ENCODE measurements at regions not wholly inside any gene's neighbourhood (a gene's known extent, or its start where the extent isn't known, plus 50 kb on each side); places are given as distances from the start of the nearest gene placed in this dataset.

DNA sequence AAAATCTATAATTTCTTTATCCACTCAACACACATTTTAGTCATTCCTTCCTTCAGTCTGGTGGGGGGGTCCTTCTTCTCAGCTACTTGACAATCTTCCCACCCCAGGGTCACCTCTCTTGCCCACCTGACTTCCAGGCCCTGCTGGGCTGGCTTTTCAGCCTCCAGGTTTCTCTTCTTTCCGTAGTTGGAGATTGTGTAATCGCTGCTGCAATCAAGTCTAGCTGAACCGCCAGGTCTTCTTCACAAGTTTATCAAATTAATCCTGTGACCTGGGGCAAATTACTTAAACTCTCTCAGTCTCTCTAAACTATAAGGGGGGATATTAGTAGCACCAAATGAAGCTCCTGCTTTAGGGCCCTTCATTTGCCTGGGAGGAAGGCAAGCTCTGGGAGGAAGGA lies 102.9 kb upstream of the TNIP3 start (continued):
- TF ChIP-seq RCOR1 (IDR thresholded peaks at IDR 0.05; ENCODE audit: low read depth, low read length) = no peak
- no peak for TF ChIP-seq CEBPB (IDR thresholded peaks at IDR 0.05)
- no peak for TF ChIP-seq HEYL (CRISPR knock-in tag; IDR thresholded peaks at IDR 0.05)
- TF ChIP-seq POLR2AphosphoS2 (conservative IDR thresholded peaks at IDR 0.05; ENCODE audit: low read length) = no peak
- no peak for TF ChIP-seq TP53 (CRISPR knock-in tag; IDR thresholded peaks at IDR 0.05)
- TF ChIP-seq RARB (CRISPR knock-in tag; IDR thresholded peaks at IDR 0.05) = no peak

DNA sequence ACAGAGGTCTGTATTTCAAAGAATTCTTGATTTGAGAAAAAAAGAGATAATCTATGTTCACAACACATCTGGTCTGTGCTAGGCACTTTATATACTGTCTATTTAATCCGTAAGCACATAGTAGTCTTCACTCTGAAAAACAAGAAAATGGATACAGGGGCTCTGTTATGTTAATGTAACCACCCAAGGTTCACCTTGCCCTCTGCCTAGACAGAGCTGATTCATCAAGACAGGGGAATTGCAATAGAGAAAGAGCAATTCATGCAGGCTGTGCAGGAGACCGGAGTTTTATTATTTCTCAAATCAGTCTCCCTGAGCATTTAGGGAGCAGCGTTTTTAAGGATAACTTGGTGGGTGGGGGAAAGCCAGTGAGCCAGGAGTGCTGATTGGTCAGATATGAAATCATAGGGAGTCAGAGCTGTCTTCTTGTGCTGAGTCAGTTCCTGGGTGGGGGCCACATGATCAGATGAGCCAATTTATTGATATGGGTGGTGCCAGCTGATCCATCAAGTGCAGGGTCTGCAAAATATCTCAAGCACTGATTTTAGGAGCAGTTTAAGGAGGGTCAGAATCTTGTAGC lies 92.9 kb upstream of the TNIP3 start:
- Histone ChIP-seq H3K4me2 (no peak overlapping the region), H3K9me3 (no peaks in the 10 kb centered on the region), H3K4me1 (no peaks in the 10 kb centered on the region; the same call in 2 of the 3 replicates), H3K27ac (no peak overlapping the region), H3K4me3 (no peak overlapping the region)
- ChIA-PET POLR2A (no interaction called here), CTCF (interaction anchor here (0.5 kb wide), 1 partner anchor 36 kb away, joined by 4 read pairs; no protein-coding TSS in a partner anchor)
- DNase-seq (ENCODE audit: low read depth in 1 of 2, low spot score in 1 of 2) (no peak), ATAC-seq (no peak), FAIRE-seq (no peak)
- WGBS (ENCODE audit: missing lambda C conversion rate) = 51% methylated on average over 3 of the region's 3 CpGs
- TF ChIP-seq PHF8 (IDR thresholded peaks at IDR 0.05; ENCODE audit: borderline replicate concordance, low read depth) (no peak), RNF2 (IDR thresholded peaks at IDR 0.05; ENCODE audit: borderline replicate concordance, low read depth) (no peak), HOXB13 (CRISPR knock-in tag; IDR thresholded peaks at IDR 0.05; ENCODE audit: low read depth) (no peak), HOXA7 (CRISPR knock-in tag; IDR thresholded peaks at IDR 0.05) (no peak), MAZ (IDR thresholded peaks at IDR 0.05; ENCODE audit: borderline replicate concordance, low read depth, low read length) (no peak), EHF (CRISPR knock-in tag; IDR thresholded peaks at IDR 0.05) (no peak), RCOR1 (IDR thresholded peaks at IDR 0.05; ENCODE audit: low read depth, low read length) (no peak), SREBF2 (IDR thresholded peaks at IDR 0.05) (no peak), RARB (CRISPR knock-in tag; IDR thresholded peaks at IDR 0.05) (no peak), NFE2L2 (conservative IDR thresholded peaks at IDR 0.05; ENCODE audit: low read length) (no peak), CHD2 (IDR thresholded peaks at IDR 0.05; ENCODE audit: low read length, partially characterized antibody) (no peak), NR3C1 (IDR thresholded peaks at IDR 0.05) (no peak), TFCP2L1 (CRISPR knock-in tag; IDR thresholded peaks at IDR 0.05) (no peak), FOSB (CRISPR knock-in tag; IDR thresholded peaks at IDR 0.05) (no peak), ZC3H11A (IDR thresholded peaks at IDR 0.05) (no peak), CBX8 (IDR thresholded peaks at IDR 0.05) (no peak), EHMT2 (IDR thresholded peaks at IDR 0.05; ENCODE audit: low read depth) (no peak)
- TF ChIP-seq, protein P1, sequence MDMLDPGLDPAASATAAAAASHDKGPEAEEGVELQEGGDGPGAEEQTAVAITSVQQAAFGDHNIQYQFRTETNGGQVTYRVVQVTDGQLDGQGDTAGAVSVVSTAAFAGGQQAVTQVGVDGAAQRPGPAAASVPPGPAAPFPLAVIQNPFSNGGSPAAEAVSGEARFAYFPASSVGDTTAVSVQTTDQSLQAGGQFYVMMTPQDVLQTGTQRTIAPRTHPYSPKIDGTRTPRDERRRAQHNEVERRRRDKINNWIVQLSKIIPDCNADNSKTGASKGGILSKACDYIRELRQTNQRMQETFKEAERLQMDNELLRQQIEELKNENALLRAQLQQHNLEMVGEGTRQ (IDR thresholded peaks at IDR 0.05) = no peak
- TF ChIP-seq, protein P2, sequence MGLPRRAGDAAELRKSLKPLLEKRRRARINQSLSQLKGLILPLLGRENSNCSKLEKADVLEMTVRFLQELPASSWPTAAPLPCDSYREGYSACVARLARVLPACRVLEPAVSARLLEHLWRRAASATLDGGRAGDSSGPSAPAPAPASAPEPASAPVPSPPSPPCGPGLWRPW (IDR thresholded peaks at IDR 0.05) = no peak

DNA sequence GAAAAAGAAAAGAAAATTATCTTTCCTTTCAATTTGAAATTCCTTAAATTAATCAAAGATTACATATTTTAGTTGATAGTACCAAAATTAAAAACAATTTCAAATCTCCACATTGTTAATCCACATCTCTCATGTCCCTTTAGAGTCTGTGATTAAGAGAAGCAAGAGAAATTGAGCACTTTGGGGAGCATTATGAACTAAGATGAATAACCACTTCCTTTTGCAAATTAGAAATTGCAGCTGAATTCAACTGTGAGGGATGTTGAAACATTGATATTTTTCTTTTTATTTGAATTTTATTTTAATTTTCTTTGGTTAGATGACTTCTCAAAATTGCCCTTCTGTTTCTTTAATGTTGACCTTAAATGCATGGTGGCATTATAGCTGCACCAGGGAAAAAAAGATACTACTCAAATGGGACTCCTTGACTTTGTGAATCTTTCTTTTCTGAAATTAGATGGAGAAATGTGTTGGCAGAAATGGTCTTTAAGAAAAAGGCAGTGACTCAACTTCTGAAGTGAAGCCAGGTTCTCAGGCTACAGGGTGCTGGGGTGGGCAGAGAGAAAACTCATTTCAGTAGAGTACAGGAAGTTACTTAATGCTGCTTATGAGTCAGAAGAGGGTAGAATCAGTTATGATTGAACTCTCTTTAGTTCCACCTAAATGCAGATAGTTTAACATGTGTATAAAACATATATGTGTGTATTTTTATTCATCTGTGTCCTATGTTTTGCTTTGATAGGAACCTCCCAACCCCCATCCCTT lies 92.0 kb upstream of the TNIP3 start:
- no peak overlapping the region for H3K4me2 ChIP-seq
- ChIA-PET CTCF (interaction anchor here (1.1 to 2.1 kb wide), 2 partner anchors 15 to 64 kb away, joined by 3 to 6 read pairs; no protein-coding TSS in a partner anchor), POLR2A (no interaction called here)

More for the DNA sequence above, 92.0 kb upstream of the TNIP3 start:
- no peaks in the 10 kb centered on the region for H3K9me3 ChIP-seq
- no peak overlapping the region for H3K4me3 ChIP-seq
- H3K27ac ChIP-seq = no peak overlapping the region
- no peaks in the 10 kb centered on the region; the same call in 2 of the 3 replicates for H3K4me1 ChIP-seq
- FAIRE-seq (no peak), ATAC-seq (peak in 1 of 2 experiments; percentile 39; a peak in 1 of 6 replicates), DNase-seq (ENCODE audit: low read depth in 1 of 2, low spot score in 1 of 2) (no peak)
- TF ChIP-seq EHMT2 (IDR thresholded peaks at IDR 0.05; ENCODE audit: low read depth) (no peak), JUN (IDR thresholded peaks at IDR 0.05) (no peak), ZFP36 (IDR thresholded peaks at IDR 0.05; ENCODE audit: borderline replicate concordance, partially characterized antibody) (no peak), ESRRA (IDR thresholded peaks at IDR 0.05; ENCODE audit: borderline replicate concordance, low read length) (no peak), NR3C1 (IDR thresholded peaks at IDR 0.05) (no peak)

Data from A549 (cell line).